ENCODE measurements at regions not wholly inside any gene's neighbourhood (a gene's known extent, or its start where the extent isn't known, plus 50 kb on each side); places are given as distances from the start of the nearest gene placed in this dataset.
"Not testable (repeated sequence)": the region's sequence is repeated elsewhere in the genome, so short reads cannot be mapped to it uniquely, and the experiment has no call there.

DNA sequence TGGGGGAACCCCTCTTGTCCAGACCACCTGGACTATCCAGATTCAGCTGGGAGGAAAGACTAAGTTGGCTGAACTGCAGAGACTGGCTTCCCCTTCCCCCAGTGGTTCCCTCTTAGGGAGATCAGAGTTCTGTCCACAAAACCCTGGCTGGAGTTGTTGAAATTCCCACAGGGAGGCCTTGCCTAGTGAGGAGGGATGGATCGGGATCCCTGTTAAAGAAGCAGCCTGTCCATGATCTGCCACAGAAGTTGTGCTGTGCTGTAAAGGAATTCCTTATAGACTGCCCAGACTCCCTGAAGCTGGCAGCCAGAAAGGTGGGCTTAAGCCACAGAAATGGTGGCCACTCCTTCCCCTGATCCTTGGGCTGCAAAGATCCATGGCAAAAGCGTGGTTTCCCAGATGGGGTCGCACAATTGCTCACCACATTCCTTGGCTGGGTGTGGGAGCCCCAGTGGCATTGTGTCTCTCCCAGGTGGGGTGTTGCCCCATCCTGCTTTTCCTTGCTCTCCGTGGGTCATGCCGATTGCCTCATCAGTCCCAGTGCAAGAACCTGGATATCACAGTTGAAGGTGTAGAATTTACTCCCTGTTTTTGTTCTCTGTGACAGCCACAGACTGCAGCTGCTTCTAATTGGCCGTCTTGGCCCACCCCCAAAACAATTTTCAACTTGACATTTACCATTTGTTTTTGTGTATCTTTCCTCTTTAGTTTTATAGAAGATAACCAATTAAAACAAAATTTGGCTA, 342.4 kb downstream of the FGF10 start:
- TF ChIP-seq, protein P1, sequence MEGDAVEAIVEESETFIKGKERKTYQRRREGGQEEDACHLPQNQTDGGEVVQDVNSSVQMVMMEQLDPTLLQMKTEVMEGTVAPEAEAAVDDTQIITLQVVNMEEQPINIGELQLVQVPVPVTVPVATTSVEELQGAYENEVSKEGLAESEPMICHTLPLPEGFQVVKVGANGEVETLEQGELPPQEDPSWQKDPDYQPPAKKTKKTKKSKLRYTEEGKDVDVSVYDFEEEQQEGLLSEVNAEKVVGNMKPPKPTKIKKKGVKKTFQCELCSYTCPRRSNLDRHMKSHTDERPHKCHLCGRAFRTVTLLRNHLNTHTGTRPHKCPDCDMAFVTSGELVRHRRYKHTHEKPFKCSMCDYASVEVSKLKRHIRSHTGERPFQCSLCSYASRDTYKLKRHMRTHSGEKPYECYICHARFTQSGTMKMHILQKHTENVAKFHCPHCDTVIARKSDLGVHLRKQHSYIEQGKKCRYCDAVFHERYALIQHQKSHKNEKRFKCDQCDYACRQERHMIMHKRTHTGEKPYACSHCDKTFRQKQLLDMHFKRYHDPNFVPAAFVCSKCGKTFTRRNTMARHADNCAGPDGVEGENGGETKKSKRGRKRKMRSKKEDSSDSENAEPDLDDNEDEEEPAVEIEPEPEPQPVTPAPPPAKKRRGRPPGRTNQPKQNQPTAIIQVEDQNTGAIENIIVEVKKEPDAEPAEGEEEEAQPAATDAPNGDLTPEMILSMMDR (IDR thresholded peaks at IDR 0.05), result no peak
- no peak for TF ChIP-seq EP300 (IDR thresholded peaks at IDR 0.05)
- no peak for TF ChIP-seq POLR2AphosphoS5 (IDR thresholded peaks at IDR 0.05)
- TF ChIP-seq POLR2A (IDR thresholded peaks at IDR 0.05), result no peak
- Histone ChIP-seq H3K4me1 (no peaks in the 10 kb centered on the region), H3K36me3 (no peaks in the 10 kb centered on the region), H3K27ac (no peak overlapping the region), H3K27me3 (no peaks in the 10 kb centered on the region), H3K4me3 (no peak overlapping the region), H3K9me3 (peaks cover 0 to 11% (median 0%) of the 10 kb centered on the region in 4 donors)
- peak in 1 of 2 donors; percentile 38 for DNase-seq
- 51 to 66% (median 60%) methylated on average over 5 to 6 of the region's 6 CpGs for WGBS, 5 donors
- intact Hi-C loops (cut with DNase I; ENCODE audit: low total_unique reads), result no loop called here

DNA sequence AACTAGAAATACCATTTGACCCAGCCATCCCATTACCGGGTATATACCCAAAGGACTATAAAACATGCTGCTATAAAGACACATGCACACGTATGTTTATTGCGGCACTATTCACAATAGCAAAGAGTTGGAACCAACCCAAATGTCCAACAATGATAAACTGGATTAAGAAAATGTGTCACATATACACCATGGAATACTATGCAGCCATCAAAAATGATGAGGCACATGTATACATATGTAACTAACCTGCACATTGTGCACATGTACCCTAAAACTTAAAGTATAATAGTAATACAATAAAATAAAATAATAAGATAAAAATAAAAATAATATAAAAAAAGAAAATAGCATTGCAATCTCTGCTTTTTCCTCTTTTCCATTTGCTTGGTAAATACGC, 344.7 kb downstream of the FGF10 start:
- H3K27me3 ChIP-seq; H3K4me3 ChIP-seq; H3K4me1 ChIP-seq; DNase-seq; H3K27ac ChIP-seq; H3K36me3 ChIP-seq; intact Hi-C loops (cut with DNase I; ENCODE audit: low total_unique reads): not testable (repeated sequence)
- H3K9me3 ChIP-seq, result peaks cover 0 to 16% (median 0%) of the 10 kb centered on the region in 4 donors
- 91 to 98% (median 93%) methylated on average over 4 of the region's 4 CpGs for WGBS, 5 donors

DNA sequence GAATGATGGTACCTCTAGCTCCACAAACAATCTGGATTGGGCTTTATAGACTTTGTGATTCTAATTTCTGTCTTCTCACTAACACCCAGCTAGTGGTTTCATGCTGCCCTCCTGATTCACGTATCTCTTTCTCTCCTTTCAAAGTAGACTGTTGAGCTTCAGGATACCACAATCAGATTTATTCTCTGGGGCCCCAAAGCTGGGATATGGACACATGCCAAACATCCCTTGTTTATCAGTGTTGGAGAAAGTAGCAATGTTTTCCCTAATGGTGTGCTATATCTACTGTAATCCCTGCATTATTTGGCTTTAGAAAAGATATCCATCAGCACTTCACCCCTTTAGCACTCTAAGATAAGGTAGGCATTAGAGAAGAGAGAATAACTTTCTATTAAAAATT, 361.0 kb downstream of the FGF10 start:
- no peak for TF ChIP-seq EP300 (IDR thresholded peaks at IDR 0.05)
- TF ChIP-seq POLR2AphosphoS5 (IDR thresholded peaks at IDR 0.05), result no peak
- TF ChIP-seq, protein P1 (IDR thresholded peaks at IDR 0.05), result no peak
- TF ChIP-seq POLR2A (IDR thresholded peaks at IDR 0.05), result no peak

DNA sequence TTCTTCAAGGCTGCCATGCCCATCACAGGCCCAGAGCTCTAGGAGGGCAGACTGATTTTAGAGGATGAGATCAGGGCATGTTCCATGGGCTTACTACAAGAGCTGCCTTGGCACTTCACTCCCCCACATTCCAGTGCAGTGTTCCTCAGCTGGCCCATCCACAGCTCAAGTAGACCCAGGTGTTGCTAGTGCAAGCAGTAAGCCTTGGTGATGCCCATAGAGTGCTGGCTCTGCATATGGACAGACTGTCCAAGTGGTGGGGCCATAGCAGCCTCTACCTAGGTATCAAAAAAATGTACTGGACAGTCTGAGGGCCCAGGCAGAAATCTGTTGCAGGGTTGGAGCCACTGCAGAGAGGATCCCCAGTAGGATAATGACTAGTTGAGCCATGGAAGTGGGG, 366.6 kb downstream of the FGF10 start:
- no peak for DNase-seq
- Histone ChIP-seq H3K27ac (no peak overlapping the region), H3K36me3 (no peaks in the 10 kb centered on the region), H3K9me3 (no peaks in the 10 kb centered on the region), H3K4me3 (no peak overlapping the region), H3K27me3 (no peaks in the 10 kb centered on the region), H3K4me1 (no peaks in the 10 kb centered on the region)
- no peak for TF ChIP-seq POLR2A (IDR thresholded peaks at IDR 0.05)
- TF ChIP-seq POLR2AphosphoS5 (IDR thresholded peaks at IDR 0.05), result no peak
- TF ChIP-seq, protein P1 (IDR thresholded peaks at IDR 0.05), result no peak
- TF ChIP-seq EP300 (IDR thresholded peaks at IDR 0.05), result no peak
- intact Hi-C loops (cut with DNase I; ENCODE audit: low total_unique reads), result no loop called here

More for the DNA sequence above, 361.0 kb downstream of the FGF10 start:
- H3K9me3 ChIP-seq, result no peaks in the 10 kb centered on the region
- WGBS, 5 donors, result 23 to 47% (median 31%) methylated on average over 1 of the region's 1 CpG
- no peaks in the 10 kb centered on the region for H3K27me3 ChIP-seq
- H3K4me3 ChIP-seq, result no peak overlapping the region
- H3K27ac ChIP-seq, result no peak overlapping the region
- no peaks in the 10 kb centered on the region for H3K4me1 ChIP-seq
- intact Hi-C loops (cut with DNase I; ENCODE audit: low total_unique reads), result no loop called here
- H3K36me3 ChIP-seq, result no peaks in the 10 kb centered on the region
- no peak for DNase-seq

DNA sequence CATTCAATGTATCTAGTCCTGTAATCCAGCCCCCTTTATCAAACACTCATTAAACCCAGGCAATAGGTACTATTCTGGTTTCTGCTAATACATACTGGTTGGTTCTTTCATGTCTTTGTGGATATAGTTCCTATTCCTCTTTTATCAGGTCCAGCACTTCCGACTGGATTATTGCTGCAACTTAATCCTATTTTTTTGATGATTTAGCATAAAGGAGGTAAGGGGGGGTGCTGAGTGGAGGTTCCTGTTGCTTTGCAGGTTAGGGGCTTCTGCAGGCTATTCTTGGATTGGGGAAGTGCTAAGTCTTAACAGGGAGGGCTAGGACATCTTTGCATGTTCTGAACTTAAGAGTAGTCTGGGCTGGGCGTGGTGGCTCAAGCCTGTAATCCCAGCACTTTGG, 377.7 kb downstream of the FGF10 start:
- DNase-seq, result no peak
- 72 to 92% (median 85%) methylated on average over 2 of the region's 2 CpGs for WGBS, 5 donors
- Histone ChIP-seq H3K4me1 (no peaks in the 10 kb centered on the region), H3K36me3 (no peaks in the 10 kb centered on the region), H3K27me3 (no peaks in the 10 kb centered on the region), H3K9me3 (peaks cover 0 to 13% (median 3%) of the 10 kb centered on the region in 4 donors), H3K4me3 (no peak overlapping the region), H3K27ac (no peak overlapping the region)
- TF ChIP-seq EP300 (IDR thresholded peaks at IDR 0.05) (no peak), POLR2A (IDR thresholded peaks at IDR 0.05) (no peak), POLR2AphosphoS5 (IDR thresholded peaks at IDR 0.05) (no peak)
- TF ChIP-seq, protein P1 (IDR thresholded peaks at IDR 0.05), result no peak
- intact Hi-C loops (cut with DNase I; ENCODE audit: low total_unique reads), result no loop called here

All from stomach (tissue), 8 donors.